GM12878 (cell line): ENCODE measurements at regions not wholly inside any gene's neighbourhood (a gene's known extent, or its start where the extent isn't known, plus 50 kb on each side); places are given as distances from the start of the nearest gene placed in this dataset.

ENCODE experiments used
- ATAC-seq: fragments of 200-7000 bp; cut with Tn5 transposase; 3 replicates; pipeline ENCODE4 v1.9.1; 2020; ENCODE audit warnings: mild to moderate bottlenecking, moderate library complexity
- BruUV-seq: library from RNA; stranded (reverse); fragments of 400-500 nt; replicated peaks from 2 replicates; lab custom pipeline; 2021; lab: Mats Ljungman, UMichigan
- CTCF ChIA-PET: fragments of 300-600 bp; sonication (Branson Sonifier 250); formaldehyde crosslinking; extraction: SDS; loops from one replicate; lab custom pipeline; 2021; ENCODE audit warnings: inconsistent platforms; lab: Yijun Ruan, JAX
- POLR2A ChIA-PET: fragments of 350-600 bp; formaldehyde crosslinking; extraction: SDS; loops from one replicate; lab custom pipeline; 2021; ENCODE audit warnings: inconsistent platforms; lab: Charles Lee
- RAD21 ChIA-PET: fragments of 300-600 bp; sonication (Branson Sonifier 250); formaldehyde crosslinking; loops from one replicate; lab custom pipeline; 2023; ENCODE audit warnings: antibody characterized with exemption; ENCODE audit not compliant: unreplicated experiment; lab: Charles Lee
- SMC1A ChIA-PET: fragments of 300-600 bp; sonication (Branson Sonifier 250); formaldehyde crosslinking; loops from one replicate; lab custom pipeline; 2023; ENCODE audit not compliant: unreplicated experiment, uncharacterized antibody; lab: Charles Lee
- DNase-seq: peaks from one replicate; pipeline ENCODE4 v3.0.0-alpha.2; 2011; ENCODE audit warnings: low read depth, low spot score
- FAIRE-seq: peaks from 3 replicates; lab custom pipeline; 2011; peaks lifted over from hg19 to GRCh38; lab: Jason Lieb, UNC
- H2AFZ ChIP-seq: 2 replicates; pipeline ENCODE4 v1.6.0; 2011; ENCODE audit warnings: low read depth, low read length, control low read depth; ENCODE audit not compliant: control insufficient read depth
- H3K27ac ChIP-seq: 2 replicates; pipeline ENCODE4 v1.5.1; 2011; ENCODE audit warnings: control low read depth; ENCODE audit not compliant: control insufficient read depth, insufficient read depth
- H3K27me3 ChIP-seq, 2 experiments: replicated peaks in 1 of 2; 2 replicates each; pipeline versions ENCODE4 v1.6.0 to v1.6.1; 2011; ENCODE audit warnings: low read length in 1 of 2; ENCODE audit not compliant: control insufficient read depth in 2 of 2, insufficient read depth in 2 of 2
- H3K36me3 ChIP-seq, 2 experiments: 2 replicates each; pipeline ENCODE4 v1.5.1; 2011; ENCODE audit warnings: low read length in 1 of 2; ENCODE audit not compliant: control insufficient read depth in 2 of 2, insufficient read depth in 2 of 2
- H3K4me1 ChIP-seq: 2 replicates; pipeline ENCODE4 v1.6.1; 2011; ENCODE audit warnings: mild to moderate bottlenecking, low read length, moderate library complexity, mixed read lengths; ENCODE audit not compliant: control insufficient read depth, insufficient read depth
- H3K4me2 ChIP-seq: 2 replicates; pipeline ENCODE4 v1.6.0; 2011; ENCODE audit warnings: control low read depth; ENCODE audit not compliant: control insufficient read depth, insufficient read depth
- H3K4me3 ChIP-seq: fragments of 200-600 bp; sonication (generic); 2 replicates; pipeline ENCODE4 v1.5.1; 2016
- H3K79me2 ChIP-seq: 2 replicates; pipeline ENCODE4 v1.6.0; 2011; ENCODE audit warnings: low read length; ENCODE audit not compliant: control insufficient read depth, insufficient read depth
- H3K9ac ChIP-seq: 2 replicates; pipeline ENCODE4 v1.8.0; 2011; ENCODE audit warnings: low read length, control low read depth, mixed read lengths; ENCODE audit not compliant: control insufficient read depth, insufficient read depth
- H3K9me3 ChIP-seq: replicated peaks from 3 replicates; pipeline ENCODE4 v1.5.1; 2011; ENCODE audit warnings: mild to moderate bottlenecking, low read length; ENCODE audit not compliant: control insufficient read depth, insufficient read depth
- H4K20me1 ChIP-seq: 2 replicates; pipeline ENCODE4 v1.6.0; 2011; ENCODE audit not compliant: control insufficient read depth, insufficient read depth
- BCL11A ChIP-seq: IDR thresholded peaks from 2 replicates; pipeline ENCODE4 v1.6.1; 2011; ENCODE audit warnings: low read depth, low read length
- BHLHE40 ChIP-seq, 2 experiments: fragments of 450-650 bp in 1 of 2; IDR thresholded peaks; 2 replicates each; pipeline ENCODE4 v1.6.1; 2011 to 2017; ENCODE audit warnings: low read depth in 2 of 2, borderline replicate concordance in 1 of 2, improper control_type of control experiment in 1 of 2, low read length in 1 of 2, mild to moderate bottlenecking in 1 of 2
- CBX5 ChIP-seq: sonication (generic); IDR thresholded peaks from 2 replicates; pipeline ENCODE4 v1.6.1; 2016; ENCODE audit warnings: low read depth, moderate library complexity, mild to moderate bottlenecking, inconsistent platforms
- FOS ChIP-seq: IDR thresholded peaks from 3 replicates; pipeline ENCODE4 v1.6.1; 2011; ENCODE audit warnings: borderline replicate concordance; ENCODE audit not compliant: insufficient read length; ENCODE audit errors: extremely low read depth
- JUNB ChIP-seq: IDR thresholded peaks from 2 replicates; pipeline ENCODE4 v1.6.1; 2016; ENCODE audit warnings: antibody characterized with exemption, mild to moderate bottlenecking
- KAT2A ChIP-seq: conservative IDR thresholded peaks from 2 replicates; pipeline ENCODE4 v1.6.1; 2011; ENCODE audit warnings: low read depth, low read length; ENCODE audit not compliant: control insufficient read depth
- MLLT1 ChIP-seq: fragments of 450-650 bp; IDR thresholded peaks from 2 replicates; pipeline ENCODE4 v1.6.1; 2016; ENCODE audit warnings: mild to moderate bottlenecking
- NBN ChIP-seq: fragments of 450-650 bp; IDR thresholded peaks from 2 replicates; pipeline ENCODE4 v1.6.1; 2016
- NFIC ChIP-seq: IDR thresholded peaks from 2 replicates; pipeline ENCODE4 v1.6.1; 2012; ENCODE audit warnings: low read depth, mild to moderate bottlenecking, inconsistent platforms, low read length, moderate library complexity
- NFXL1 ChIP-seq: fragments of 450-650 bp; IDR thresholded peaks from 2 replicates; pipeline ENCODE4 v1.6.1; 2017; ENCODE audit warnings: antibody characterized with exemption, mild to moderate bottlenecking, borderline replicate concordance
- RAD21 ChIP-seq: IDR thresholded peaks from 2 replicates; pipeline ENCODE4 v1.6.1; 2011; ENCODE audit warnings: mild to moderate bottlenecking, low read depth, low read length, moderate library complexity; ENCODE audit not compliant: insufficient read depth
- RCOR1 ChIP-seq: conservative IDR thresholded peaks from 2 replicates; pipeline ENCODE4 v1.6.1; 2012; ENCODE audit warnings: low read depth, low read length, improper control_type of control experiment
- RELA ChIP-seq: fragments of 450-650 bp; IDR thresholded peaks from 2 replicates; pipeline ENCODE4 v1.8.0; 2014; ENCODE audit warnings: borderline replicate concordance; ENCODE audit not compliant: partially characterized antibody
- REST ChIP-seq: IDR thresholded peaks from 2 replicates; pipeline ENCODE4 v1.6.1; 2012; ENCODE audit warnings: mild to moderate bottlenecking, low read depth, low read length
- SIN3A ChIP-seq: IDR thresholded peaks from 2 replicates; pipeline ENCODE4 v1.6.1; 2012; ENCODE audit warnings: low read depth, low read length, improper control_type of control experiment
- SMAD1 ChIP-seq: fragments of 450-650 bp; IDR thresholded peaks from 2 replicates; pipeline ENCODE4 v1.6.1; 2018; ENCODE audit warnings: mild to moderate bottlenecking, low read depth; ENCODE audit not compliant: partially characterized antibody
- SREBF2 ChIP-seq: IDR thresholded peaks from 2 replicates; pipeline ENCODE4 v1.6.1; 2012; ENCODE audit warnings: mild to moderate bottlenecking, low read length
- TCF7 ChIP-seq: IDR thresholded peaks from 2 replicates; pipeline ENCODE4 v1.6.1; 2014; ENCODE audit warnings: antibody characterized with exemption, borderline replicate concordance
- ZNF207 ChIP-seq: fragments of 450-650 bp; IDR thresholded peaks from 2 replicates; pipeline ENCODE4 v1.6.1; 2014; ENCODE audit warnings: antibody characterized with exemption, mild to moderate bottlenecking, borderline replicate concordance
- WGBS: methylation state at CpG from one replicate; pipeline ENCODE4 v1.1.6; 2016; ENCODE audit warnings: low lambda C conversion rate; ENCODE audit not compliant: insufficient replicate concordance, insufficient coverage; ENCODE audit errors: missing lambda C conversion rate; 5-methylcytosine and 5-hydroxymethylcytosine counted together
- in situ Hi-C: fragments of 300-500 bp; cut with MboI; formaldehyde crosslinking; loops from 9 replicates; pipeline ENCODE4 v1.14.3; 2018; ENCODE audit warnings: mixed read lengths
- intact Hi-C: fragments of 100-400 bp; cut with micrococcal nuclease; formaldehyde crosslinking; loops from one replicate; pipeline ENCODE4 v1.14.2; 2022; ENCODE audit not compliant: unreplicated experiment
- TF ChIP-seq, protein P1 (sequence below): IDR thresholded peaks from 2 replicates; pipeline ENCODE4 v1.6.1; 2011; ENCODE audit warnings: low read depth, low read length, improper control_type of control experiment, borderline replicate concordance

- TF ChIP-seq, protein P1, sequence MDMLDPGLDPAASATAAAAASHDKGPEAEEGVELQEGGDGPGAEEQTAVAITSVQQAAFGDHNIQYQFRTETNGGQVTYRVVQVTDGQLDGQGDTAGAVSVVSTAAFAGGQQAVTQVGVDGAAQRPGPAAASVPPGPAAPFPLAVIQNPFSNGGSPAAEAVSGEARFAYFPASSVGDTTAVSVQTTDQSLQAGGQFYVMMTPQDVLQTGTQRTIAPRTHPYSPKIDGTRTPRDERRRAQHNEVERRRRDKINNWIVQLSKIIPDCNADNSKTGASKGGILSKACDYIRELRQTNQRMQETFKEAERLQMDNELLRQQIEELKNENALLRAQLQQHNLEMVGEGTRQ, result no peak
- TF ChIP-seq ZNF207 (no peak), BHLHE40 (IDR thresholded peaks at IDR 0.05; ENCODE audit: borderline replicate concordance in 1 of 2, low read depth in 2 of 2, low read length in 1 of 2) (no peak), JUNB (no peak)
These were observed 771.6 kb downstream of the RPS29 start (continued) for GRCh38 chr14:48814562-48814961.

DNA sequence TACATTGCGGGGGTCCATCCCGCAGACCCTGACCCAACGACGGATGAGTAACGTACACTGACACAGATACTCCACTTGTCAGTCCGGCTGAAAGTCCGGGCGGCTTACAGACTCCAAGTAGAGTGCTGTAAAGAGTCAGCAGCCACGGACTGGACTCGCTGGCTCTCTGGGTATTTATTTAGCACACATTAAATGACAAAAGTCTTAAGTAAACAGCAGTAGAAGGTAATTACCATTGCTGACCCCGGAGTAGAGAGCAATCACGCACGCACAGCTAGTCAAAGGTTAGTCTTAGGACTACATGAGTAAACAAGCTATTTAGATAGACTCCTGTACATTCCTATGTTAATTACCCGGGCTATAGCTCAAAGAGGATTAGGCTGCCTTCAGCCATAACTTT lies 780.9 kb downstream of the RPS29 start:
- no peak for FAIRE-seq
- TF ChIP-seq SMAD1 (no peak), SIN3A (no peak), MLLT1 (no peak), KAT2A (no peak), CBX5 (no peak), RELA (no peak), RAD21 (no peak), NFXL1 (no peak), TCF7 (no peak), NBN (no peak), SREBF2 (no peak), NFIC (no peak), JUNB (no peak), BCL11A (no peak), RCOR1 (no peak), FOS (no peak), REST (no peak)

More for the DNA sequence above, 780.9 kb downstream of the RPS29 start:
- Histone ChIP-seq H3K36me3 (no peaks in the 10 kb centered on the region), H3K79me2 (no peaks in the 10 kb centered on the region), H3K4me2 (no peak overlapping the region), H3K9ac (no peak overlapping the region), H2AFZ (no peak overlapping the region), H3K4me3 (no peak overlapping the region), H3K27me3 (no peaks in the 10 kb centered on the region), H3K9me3 (no peaks in the 10 kb centered on the region), H4K20me1 (no peaks in the 10 kb centered on the region), H3K27ac (no peak overlapping the region), H3K4me1 (no peaks in the 10 kb centered on the region)
- ATAC-seq, result no peak
- intact Hi-C loops (no loop called here), in situ Hi-C loops (no loop called here)
- RAD21 ChIA-PET, result no interaction called here
- no TSS peak for BruUV-seq
- POLR2A ChIA-PET, result no interaction called here
- CTCF ChIA-PET, result no interaction called here
- 41% methylated on average over 14 of the region's 14 CpGs for WGBS
- DNase-seq, result no peak
- SMC1A ChIA-PET, result no interaction called here
